Gastroesophageal sphincter (tissue), 3 donors: ENCODE measurements at regions not wholly inside any gene's neighbourhood (a gene's known extent, or its start where the extent isn't known, plus 50 kb on each side); places are given as distances from the start of the nearest gene placed in this dataset.

ENCODE experiments used
- CTCF ChIP-seq, 4 experiments: fragments of 200-600 bp in 2 of 4; fragments of 450-650 bp in 2 of 4; sonication (generic) in 1 of 4; IDR thresholded peaks; one replicate each; pipeline ENCODE4 v1.5.1; 2017 to 2019; ENCODE audit warnings: antibody characterized with exemption in 4 of 4, mild to moderate bottlenecking in 2 of 4, moderate library complexity in 2 of 4
- EP300 ChIP-seq: sonication (generic); formaldehyde crosslinking; IDR thresholded peaks from one replicate; pipeline ENCODE4 v1.6.1; 2017; ENCODE audit warnings: antibody characterized with exemption, mild to moderate bottlenecking
- POLR2A ChIP-seq, 2 donors: fragments of 450-650 bp; IDR thresholded peaks; one replicate each; pipeline ENCODE4 v1.6.1; 2017; ENCODE audit warnings: antibody characterized with exemption in 2 of 2, mild to moderate bottlenecking in 2 of 2, moderate library complexity in 1 of 2

GRCh38 chr16:16956376-16956775, 514.4 kb downstream of the XYLT1 start:
- TF ChIP-seq CTCF (IDR thresholded peaks at IDR 0.05) (no peak), POLR2A (IDR thresholded peaks at IDR 0.05) (no peak), EP300 (no peak)
